Peyer's patch (tissue), 4 donors: ENCODE measurements at regions not wholly inside any gene's neighbourhood (a gene's known extent, or its start where the extent isn't known, plus 50 kb on each side); places are given as distances from the start of the nearest gene placed in this dataset.

ENCODE experiments used
- CTCF ChIP-seq, 6 experiments: fragments of 450-650 bp in 4 of 6; fragments of 200-600 bp in 2 of 6; sonication (generic) in 1 of 6; IDR thresholded peaks; one replicate each; pipeline ENCODE4 v1.5.1; 2017 to 2019; ENCODE audit warnings: antibody characterized with exemption in 6 of 6, mild to moderate bottlenecking in 3 of 6, moderate library complexity in 1 of 6
- POLR2A ChIP-seq, 2 donors: fragments of 450-650 bp; IDR thresholded peaks; one replicate each; pipeline ENCODE4 v1.5.1; 2017; ENCODE audit warnings: antibody characterized with exemption in 2 of 2, mild to moderate bottlenecking in 2 of 2, moderate library complexity in 2 of 2

- TF ChIP-seq POLR2A (IDR thresholded peaks at IDR 0.05): no peak
- TF ChIP-seq CTCF (IDR thresholded peaks at IDR 0.05): no peak
Measured at GRCh38 chr7:115582956-115583355, 447.6 kb downstream of the TFEC start.
